ENCODE measurements at regions not wholly inside any gene's neighbourhood (a gene's known extent, or its start where the extent isn't known, plus 50 kb on each side); places are given as distances from the start of the nearest gene placed in this dataset.

- TF ChIP-seq ZNF544 (tag by site-specific recombination; IDR thresholded peaks at IDR 0.05) (no peak), ZNF423 (tag by site-specific recombination; IDR thresholded peaks at IDR 0.05) (no peak)
These were observed 155.2 kb upstream of the VGLL2 start for GRCh38 chr6:117110146-117110545.
